ENCODE measurements at regions not wholly inside any gene's neighbourhood (a gene's known extent, or its start where the extent isn't known, plus 50 kb on each side); places are given as distances from the start of the nearest gene placed in this dataset.

GRCh38 chr6:3581469-3581868, 124.6 kb upstream of the SLC22A23 start:
- Histone ChIP-seq H3K4me1 (ENCODE audit: insufficient read depth, low read length, poor library complexity, severe bottlenecking) (no peaks in the 10 kb centered on the region), H3K9me3 (ENCODE audit: low read length) (no peaks in the 10 kb centered on the region), H4K20me1 (ENCODE audit: insufficient read depth, low read length) (no peaks in the 10 kb centered on the region), H3K79me2 (ENCODE audit: insufficient read depth, low read depth, low read length) (no peaks in the 10 kb centered on the region), H3K9me2 (ENCODE audit: insufficient read depth, low read length) (no peaks in the 10 kb centered on the region), H2AFZ (ENCODE audit: low read length) (no peak overlapping the region), H3K27ac (ENCODE audit: low read depth, low read length, poor library complexity, severe bottlenecking) (no peak overlapping the region), H3K4me2 (ENCODE audit: low read length) (no peak overlapping the region), H3K4me3 (ENCODE audit: low read depth, low read length, poor library complexity, severe bottlenecking) (no peak overlapping the region), H3K36me3 (ENCODE audit: insufficient read depth, low read length) (no peaks in the 10 kb centered on the region)
- no peak for TF ChIP-seq EZH2phosphoT487 (IDR thresholded peaks at IDR 0.05; ENCODE audit: borderline replicate concordance, low read depth, low read length)
- TF ChIP-seq, protein P1, sequence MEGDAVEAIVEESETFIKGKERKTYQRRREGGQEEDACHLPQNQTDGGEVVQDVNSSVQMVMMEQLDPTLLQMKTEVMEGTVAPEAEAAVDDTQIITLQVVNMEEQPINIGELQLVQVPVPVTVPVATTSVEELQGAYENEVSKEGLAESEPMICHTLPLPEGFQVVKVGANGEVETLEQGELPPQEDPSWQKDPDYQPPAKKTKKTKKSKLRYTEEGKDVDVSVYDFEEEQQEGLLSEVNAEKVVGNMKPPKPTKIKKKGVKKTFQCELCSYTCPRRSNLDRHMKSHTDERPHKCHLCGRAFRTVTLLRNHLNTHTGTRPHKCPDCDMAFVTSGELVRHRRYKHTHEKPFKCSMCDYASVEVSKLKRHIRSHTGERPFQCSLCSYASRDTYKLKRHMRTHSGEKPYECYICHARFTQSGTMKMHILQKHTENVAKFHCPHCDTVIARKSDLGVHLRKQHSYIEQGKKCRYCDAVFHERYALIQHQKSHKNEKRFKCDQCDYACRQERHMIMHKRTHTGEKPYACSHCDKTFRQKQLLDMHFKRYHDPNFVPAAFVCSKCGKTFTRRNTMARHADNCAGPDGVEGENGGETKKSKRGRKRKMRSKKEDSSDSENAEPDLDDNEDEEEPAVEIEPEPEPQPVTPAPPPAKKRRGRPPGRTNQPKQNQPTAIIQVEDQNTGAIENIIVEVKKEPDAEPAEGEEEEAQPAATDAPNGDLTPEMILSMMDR (conservative IDR thresholded peaks at IDR 0.05; ENCODE audit: low read length) = no peak
- POLR2A ChIA-PET = no interaction called here
- intact Hi-C loops (cut with micrococcal nuclease; ENCODE audit: unreplicated experiment) = no loop called here
- BruUV-seq (replicated peaks) = no TSS peak
- CTCF ChIA-PET (ENCODE audit: unreplicated experiment) = no interaction called here
- DNase-seq (ENCODE audit: low spot score) = no peak

GRCh38 chr6:3579652-3580175, 122.9 kb upstream of the SLC22A23 start:
- Histone ChIP-seq H3K79me2 (ENCODE audit: insufficient read depth, low read depth, low read length) (no peaks in the 10 kb centered on the region), H4K20me1 (ENCODE audit: insufficient read depth, low read length) (no peaks in the 10 kb centered on the region), H2AFZ (ENCODE audit: low read length) (no peak overlapping the region), H3K36me3 (ENCODE audit: insufficient read depth, low read length) (no peaks in the 10 kb centered on the region), H3K9me2 (ENCODE audit: insufficient read depth, low read length) (no peaks in the 10 kb centered on the region), H3K9me3 (ENCODE audit: low read length) (no peaks in the 10 kb centered on the region), H3K4me1 (ENCODE audit: insufficient read depth, low read length, poor library complexity, severe bottlenecking) (no peaks in the 10 kb centered on the region), H3K4me2 (ENCODE audit: low read length) (no peak overlapping the region), H3K27ac (ENCODE audit: low read depth, low read length, poor library complexity, severe bottlenecking) (no peak overlapping the region), H3K4me3 (ENCODE audit: low read depth, low read length, poor library complexity, severe bottlenecking) (no peak overlapping the region)
- no peak for DNase-seq (ENCODE audit: low spot score)
- intact Hi-C loops (cut with micrococcal nuclease; ENCODE audit: unreplicated experiment) = no loop called here
- BruUV-seq (replicated peaks) = no TSS peak
- POLR2A ChIA-PET = no interaction called here
- TF ChIP-seq, protein P1 (conservative IDR thresholded peaks at IDR 0.05; ENCODE audit: low read length) = no peak
- no peak for TF ChIP-seq EZH2phosphoT487 (IDR thresholded peaks at IDR 0.05; ENCODE audit: borderline replicate concordance, low read depth, low read length)
- CTCF ChIA-PET (ENCODE audit: unreplicated experiment) = no interaction called here

GRCh38 chr6:3578981-3579380, 122.1 kb upstream of the SLC22A23 start:
- Histone ChIP-seq H3K79me2 (ENCODE audit: insufficient read depth, low read depth, low read length) (no peaks in the 10 kb centered on the region), H2AFZ (ENCODE audit: low read length) (no peak overlapping the region), H3K9me2 (ENCODE audit: insufficient read depth, low read length) (no peaks in the 10 kb centered on the region), H3K27ac (ENCODE audit: low read depth, low read length, poor library complexity, severe bottlenecking) (no peak overlapping the region), H4K20me1 (ENCODE audit: insufficient read depth, low read length) (no peaks in the 10 kb centered on the region), H3K4me1 (ENCODE audit: insufficient read depth, low read length, poor library complexity, severe bottlenecking) (no peaks in the 10 kb centered on the region), H3K36me3 (ENCODE audit: insufficient read depth, low read length) (no peaks in the 10 kb centered on the region), H3K4me2 (ENCODE audit: low read length) (no peak overlapping the region), H3K9me3 (ENCODE audit: low read length) (no peaks in the 10 kb centered on the region), H3K4me3 (ENCODE audit: low read depth, low read length, poor library complexity, severe bottlenecking) (no peak overlapping the region)
- TF ChIP-seq, protein P1 (conservative IDR thresholded peaks at IDR 0.05; ENCODE audit: low read length) = no peak
- no peak for TF ChIP-seq EZH2phosphoT487 (IDR thresholded peaks at IDR 0.05; ENCODE audit: borderline replicate concordance, low read depth, low read length)
- DNase-seq (ENCODE audit: low spot score) = no peak
- ChIA-PET CTCF (ENCODE audit: unreplicated experiment) (no interaction called here), POLR2A (no interaction called here)
- BruUV-seq (replicated peaks) = no TSS peak
- intact Hi-C loops (cut with micrococcal nuclease; ENCODE audit: unreplicated experiment) = no loop called here

Data from OCI-LY7 (cell line).